ENCODE measurements at regions not wholly inside any gene's neighbourhood (a gene's known extent, or its start where the extent isn't known, plus 50 kb on each side); places are given as distances from the start of the nearest gene placed in this dataset.

- TF ChIP-seq CTCF (IDR thresholded peaks at IDR 0.05): no peak
- TF ChIP-seq POLR2AphosphoS5 (IDR thresholded peaks at IDR 0.05; ENCODE audit: low read depth, low read length): no peak
- no peak for TF ChIP-seq TCF7L2 (IDR thresholded peaks at IDR 0.05; ENCODE audit: low read depth, low read length)
- no peak for TF ChIP-seq REST (IDR thresholded peaks at IDR 0.05; ENCODE audit: insufficient read depth in 1 of 2, low read depth in 2 of 2, low read length in 1 of 2)
Observed at GRCh38 chr2:217060951-217061547, 201.2 kb upstream of the TNP1 start.

Data from Panc1 (cell line).